T47D (cell line): ENCODE measurements at regions not wholly inside any gene's neighbourhood (a gene's known extent, or its start where the extent isn't known, plus 50 kb on each side); places are given as distances from the start of the nearest gene placed in this dataset.
A peak's percentile ranks its signal among the peaks of the same experiment; 100 is the strongest.

Source experiments
- DNase-seq, 2 experiments: peaks; one replicate each; pipeline versions ENCODE4 v3.0.0 to v3.0.0-alpha.2; 2011 to 2012; ENCODE audit warnings: low read depth in 1 of 2, low spot score in 1 of 2
- JUND ChIP-seq: IDR thresholded peaks from 2 replicates; pipeline ENCODE4 v1.6.1; 2012; ENCODE audit warnings: low read depth
- in situ Hi-C: cut with HindIII; loops from 2 replicates; pipeline ENCODE4 v1.10.0; 2016; ENCODE audit warnings: low sequenced_read_pairs, low pct_unique_long_range_greater_than_20kb

GRCh38 chr16:82360024-82360783 lies 190.2 kb upstream of the MPHOSPH6 start:
- TF ChIP-seq JUND = no peak
- no peak for DNase-seq
- in situ Hi-C loops = no loop called here

GRCh38 chr16:82358606-82359221 lies 188.7 kb upstream of the MPHOSPH6 start:
- DNase-seq = peak; percentile 39 to 92
- in situ Hi-C loops = no loop called here

GRCh38 chr16:82358161-82358560 lies 188.1 kb upstream of the MPHOSPH6 start:
- TF ChIP-seq JUND = no peak
- in situ Hi-C loops = no loop called here
- no peak for DNase-seq

More at GRCh38 chr16:82358606-82359221, 188.7 kb upstream of the MPHOSPH6 start:
- TF ChIP-seq JUND = no peak

- in situ Hi-C loops = no loop called here
- DNase-seq = no peak
- no peak for TF ChIP-seq JUND
These were observed 187.2 kb upstream of the MPHOSPH6 start for GRCh38 chr16:82357237-82357636.

- TF ChIP-seq JUND = no peak
- no peak for DNase-seq
- in situ Hi-C loops = no loop called here
These were observed 180.5 kb upstream of the MPHOSPH6 start for GRCh38 chr16:82350560-82350959.

GRCh38 chr16:82345318-82345717 lies 175.3 kb upstream of the MPHOSPH6 start:
- in situ Hi-C loops = no loop called here
- TF ChIP-seq JUND = no peak
- DNase-seq = no peak

- DNase-seq = peak; percentile 39 to 78
- in situ Hi-C loops = no loop called here
- TF ChIP-seq JUND = no peak
These were observed 174.1 kb upstream of the MPHOSPH6 start for GRCh38 chr16:82344157-82344556.

- no peak for TF ChIP-seq JUND
- DNase-seq = no peak
- in situ Hi-C loops = no loop called here
These were observed 171.2 kb upstream of the MPHOSPH6 start for GRCh38 chr16:82341146-82341669.

- DNase-seq = no peak
- TF ChIP-seq JUND = no peak
- in situ Hi-C loops = no loop called here
These were observed 170.5 kb upstream of the MPHOSPH6 start for GRCh38 chr16:82340531-82340930.

GRCh38 chr16:82337355-82337754 lies 167.3 kb upstream of the MPHOSPH6 start:
- no peak for DNase-seq
- in situ Hi-C loops = no loop called here
- no peak for TF ChIP-seq JUND

- in situ Hi-C loops = no loop called here
- DNase-seq = peak in 1 of 2 experiments; percentile 79
- TF ChIP-seq JUND = no peak
These were observed 162.1 kb upstream of the MPHOSPH6 start for GRCh38 chr16:82331974-82332750.

- TF ChIP-seq JUND = no peak
- peak in 1 of 2 experiments; percentile 33 for DNase-seq
- in situ Hi-C loops = no loop called here
These were observed 161.4 kb upstream of the MPHOSPH6 start for GRCh38 chr16:82331397-82331796.
